ENCODE measurements at regions not wholly inside any gene's neighbourhood (a gene's known extent, or its start where the extent isn't known, plus 50 kb on each side); places are given as distances from the start of the nearest gene placed in this dataset.
"Not testable (repeated sequence)": the region's sequence is repeated elsewhere in the genome, so short reads cannot be mapped to it uniquely, and the experiment has no call there.

GRCh38 chr15:70576696-70577095 lies 186.7 kb downstream of the UACA start:
- DNase-seq (ENCODE audit: low read depth), result no peak

DNA sequence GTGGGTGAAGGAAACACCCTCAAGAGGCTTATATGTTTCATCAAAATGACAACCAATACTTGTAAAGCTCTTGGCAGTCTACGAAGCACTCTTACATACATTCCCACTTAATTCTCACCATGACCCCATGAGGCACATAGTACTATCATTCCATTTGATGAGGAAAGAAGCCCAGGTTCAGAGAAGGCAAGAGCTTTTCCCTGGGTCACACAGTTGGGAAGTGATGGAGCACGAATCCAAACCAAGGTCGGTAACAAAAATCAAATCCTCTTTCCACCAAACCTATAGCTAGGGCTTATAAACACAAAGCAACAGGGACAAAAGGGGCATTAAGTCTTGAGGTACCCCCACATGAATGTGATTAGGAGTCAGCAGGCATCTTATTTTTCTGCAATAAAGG lies 187.1 kb downstream of the UACA start:
- no peak for DNase-seq (ENCODE audit: low read depth)

- peak; percentile 13 for DNase-seq (ENCODE audit: low read depth)
Observed at GRCh38 chr15:70575231-70576226, 187.8 kb downstream of the UACA start.

GRCh38 chr15:70574325-70574724 lies 189.0 kb downstream of the UACA start:
- not testable (repeated sequence) for DNase-seq (ENCODE audit: low read depth)

GRCh38 chr15:70573121-70573850 lies 190.1 kb downstream of the UACA start:
- DNase-seq (ENCODE audit: low read depth), result no peak

- DNase-seq (ENCODE audit: low read depth), result no peak
Observed at GRCh38 chr15:70569714-70570231, 193.6 kb downstream of the UACA start.

GRCh38 chr15:70569091-70569713 lies 194.2 kb downstream of the UACA start:
- peak; percentile 70 for DNase-seq (ENCODE audit: low read depth)

- DNase-seq (ENCODE audit: low read depth), result no peak
Observed at GRCh38 chr15:70566989-70567388, 196.4 kb downstream of the UACA start.

DNA sequence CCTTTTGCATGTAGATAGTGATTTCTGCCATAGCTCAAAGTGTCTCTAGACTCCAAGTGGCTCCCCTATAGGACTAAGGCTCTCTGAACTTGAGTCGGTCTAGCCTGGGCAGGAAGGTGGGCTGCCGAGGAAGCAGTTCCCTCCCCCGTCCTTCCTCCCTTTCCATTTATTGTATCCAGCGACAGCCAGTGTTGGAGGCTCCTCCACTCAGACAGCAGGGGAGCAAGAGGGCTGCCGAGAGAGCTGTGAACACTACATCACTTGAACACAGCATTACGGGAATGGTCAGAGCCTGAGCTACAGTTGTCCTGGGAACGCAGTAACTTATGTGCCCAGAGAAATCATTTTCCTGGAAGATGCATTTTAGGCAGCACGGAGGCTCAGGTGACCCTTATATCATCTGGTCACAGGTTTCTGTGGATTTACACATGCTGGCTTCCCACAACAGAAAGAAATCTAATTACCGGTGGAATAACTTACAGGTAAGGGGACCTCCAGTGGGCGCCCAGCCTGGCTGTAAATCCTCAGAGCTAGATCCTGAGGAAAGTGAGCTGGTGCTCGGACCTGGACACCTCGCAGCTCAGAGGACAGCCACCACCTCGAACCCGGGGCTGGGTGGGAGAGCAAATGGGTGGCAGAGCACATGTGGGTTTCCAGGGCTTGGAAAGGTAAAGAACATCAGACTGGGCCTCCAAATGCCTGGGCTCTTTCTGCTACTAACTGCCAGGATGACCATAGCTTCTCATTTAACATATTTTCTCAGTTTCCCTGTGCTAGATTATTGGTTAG lies 197.1 kb downstream of the UACA start:
- no peak for DNase-seq (ENCODE audit: low read depth)

DNA sequence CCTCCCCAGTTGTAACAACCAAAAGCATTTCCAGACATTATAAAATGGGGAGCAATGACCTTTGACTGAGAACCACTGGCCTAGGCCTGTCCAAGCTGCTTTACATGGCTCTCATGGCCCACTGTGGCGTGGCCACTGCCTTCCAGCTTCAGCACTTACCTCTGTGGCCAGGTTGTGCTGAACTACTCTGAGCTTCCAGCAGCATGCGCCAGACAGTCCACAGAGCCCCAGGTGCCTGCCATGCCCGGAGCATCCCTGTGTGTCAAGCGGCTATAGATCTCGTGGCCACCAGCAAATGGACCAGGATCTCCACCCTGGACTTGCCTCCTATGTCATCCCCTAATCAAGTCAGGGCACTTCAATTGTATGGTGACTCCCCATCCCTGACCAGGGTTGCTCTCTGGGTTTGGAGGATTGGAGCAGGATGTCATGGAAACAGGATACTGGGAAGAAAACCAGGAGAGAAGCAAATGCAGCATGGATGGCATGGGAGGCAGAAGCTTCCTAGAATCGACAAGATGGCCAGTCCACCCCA lies 199.7 kb downstream of the UACA start:
- no peak for DNase-seq (ENCODE audit: low read depth)

DNA sequence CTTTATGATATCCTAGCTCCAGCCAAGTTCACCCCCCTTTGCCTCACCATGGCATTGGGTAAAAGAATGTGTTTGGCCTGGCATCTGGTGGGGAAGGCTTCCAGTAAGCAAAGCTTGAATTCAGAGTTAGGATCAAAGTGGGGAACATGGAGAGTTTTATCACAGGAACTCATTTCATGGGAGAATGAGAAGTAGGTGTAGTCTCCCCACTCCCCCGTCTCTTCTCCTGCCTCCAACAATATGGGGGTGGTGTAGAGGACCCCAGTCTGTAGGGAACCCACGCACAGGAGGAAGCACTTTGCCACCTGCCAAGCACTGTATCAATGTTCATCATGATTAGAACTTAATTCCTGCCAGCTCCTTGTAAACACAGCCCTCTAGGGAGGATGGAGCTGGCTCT lies 200.5 kb downstream of the UACA start:
- no peak for DNase-seq (ENCODE audit: low read depth)

- DNase-seq (ENCODE audit: low read depth), result no peak
Observed at GRCh38 chr15:70561885-70562284, 201.5 kb downstream of the UACA start.

GRCh38 chr15:70560617-70561328 lies 202.6 kb downstream of the UACA start:
- DNase-seq (ENCODE audit: low read depth), result no peak

DNA sequence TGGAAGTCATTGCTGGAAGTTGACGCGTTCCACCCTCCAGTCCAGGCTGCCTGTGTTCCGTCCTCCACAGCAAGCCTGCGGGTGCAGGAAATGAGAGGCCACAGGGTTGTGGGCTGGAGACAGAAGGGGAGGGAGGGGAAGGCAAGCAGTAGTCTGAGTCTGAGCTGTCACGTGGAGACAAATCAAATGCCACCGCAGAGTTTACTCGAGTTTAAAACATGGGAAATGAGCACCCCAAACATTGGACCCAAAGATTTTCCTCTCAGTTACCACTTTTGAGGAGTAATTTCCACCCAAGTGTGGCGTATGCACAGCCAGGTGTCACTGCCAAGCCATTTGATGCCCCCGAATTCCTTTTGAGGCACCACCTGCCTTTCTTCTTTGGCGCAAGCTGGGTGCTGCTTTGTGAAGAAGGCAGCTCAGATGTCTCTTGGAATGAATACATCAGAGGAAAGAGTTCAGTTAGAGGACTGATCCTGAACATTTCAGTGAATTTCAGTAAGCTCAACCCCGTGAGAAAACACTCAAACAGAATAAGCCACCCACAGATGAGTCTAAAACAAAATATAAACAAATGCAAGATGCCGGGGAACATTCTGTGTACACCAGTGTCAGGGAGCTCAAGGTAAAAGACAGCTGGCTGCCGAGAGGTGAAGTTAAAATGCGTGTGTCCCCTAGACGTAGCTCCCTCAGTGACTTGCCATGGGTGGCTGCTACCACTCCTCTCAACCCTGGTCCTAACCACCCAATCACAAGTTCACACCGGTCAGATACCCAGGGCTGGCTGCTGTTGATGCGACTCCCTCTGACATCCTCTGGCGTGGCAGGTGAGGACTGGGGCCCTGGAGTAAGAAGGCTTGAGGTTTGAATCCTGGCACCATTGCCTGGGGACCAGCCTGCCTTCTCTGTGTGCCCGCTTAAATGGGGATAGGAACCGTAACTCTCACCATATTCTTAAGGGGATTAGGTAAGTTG lies 203.8 kb downstream of the UACA start:
- DNase-seq (ENCODE audit: low read depth), result no peak

GRCh38 chr15:70558406-70559264 lies 204.7 kb downstream of the UACA start:
- no peak for DNase-seq (ENCODE audit: low read depth)

DNA sequence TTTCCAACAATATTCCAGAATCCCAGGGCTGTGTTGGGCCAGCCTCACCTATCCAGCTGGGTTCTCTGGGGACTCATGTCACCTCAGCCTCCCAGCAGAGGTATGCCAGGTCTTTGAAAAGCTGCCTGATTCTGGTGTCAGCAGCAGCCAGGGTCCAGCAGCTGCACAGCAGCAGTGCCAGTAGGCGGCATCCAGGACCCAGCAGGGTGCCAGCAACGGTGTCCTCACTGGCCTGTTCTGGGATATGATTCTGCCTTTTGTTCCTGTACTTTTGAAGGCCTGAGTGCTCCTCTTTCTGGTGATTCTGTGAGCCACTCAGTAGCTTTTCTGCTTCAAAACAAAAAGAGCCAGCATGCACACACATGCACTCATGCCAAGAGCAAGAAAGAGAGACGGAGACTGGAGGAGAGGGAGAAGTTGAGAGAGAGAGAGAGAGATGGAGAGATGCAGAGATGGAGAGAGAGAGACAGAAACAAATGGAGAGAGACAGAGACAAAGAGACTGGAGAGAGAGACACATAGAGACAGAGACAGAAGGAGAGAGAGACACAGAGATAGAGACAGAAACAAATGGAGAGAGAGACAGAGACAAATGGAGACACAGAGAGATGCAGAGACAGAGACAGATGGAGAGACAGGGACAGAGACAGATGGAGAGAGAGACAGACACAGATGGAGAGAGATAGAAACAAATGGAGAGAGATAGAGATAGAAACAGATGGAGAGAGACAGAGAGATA lies 205.7 kb downstream of the UACA start:
- DNase-seq (ENCODE audit: low read depth), result no peak

GRCh38 chr15:70556779-70557178 lies 206.6 kb downstream of the UACA start:
- no peak for DNase-seq (ENCODE audit: low read depth)
